H9 (cell line): ENCODE measurements at regions not wholly inside any gene's neighbourhood (a gene's known extent, or its start where the extent isn't known, plus 50 kb on each side); places are given as distances from the start of the nearest gene placed in this dataset.

Experiments used
- DNase-seq: peaks from one replicate; pipeline ENCODE4 v3.0.0-alpha.2; 2017
- H2AFZ ChIP-seq: one replicate; pipeline ENCODE4 v1.6.1; 2013; ENCODE audit warnings: mild to moderate bottlenecking, low read length, control low read depth, moderate library complexity
- H2AK5ac ChIP-seq: 2 replicates; pipeline ENCODE4 v1.6.1; 2013; ENCODE audit warnings: low read length, control low read depth, mixed read lengths; ENCODE audit not compliant: insufficient read length
- H2BK120ac ChIP-seq: one replicate; pipeline ENCODE4 v1.6.1; 2013; ENCODE audit warnings: low read depth, mild to moderate bottlenecking, low read length, control low read depth, inconsistent platforms; ENCODE audit not compliant: poor library complexity, severe bottlenecking
- H2BK12ac ChIP-seq: 2 replicates; pipeline ENCODE4 v1.6.1; 2013; ENCODE audit warnings: low read length, control low read depth, mixed read lengths, low read depth; ENCODE audit not compliant: insufficient read length
- H2BK15ac ChIP-seq: 2 replicates; pipeline ENCODE4 v1.6.1; 2013; ENCODE audit warnings: low read depth, low read length, control low read depth
- H2BK20ac ChIP-seq: one replicate; pipeline ENCODE4 v1.6.1; 2013; ENCODE audit warnings: low read depth, mild to moderate bottlenecking, low read length, control low read depth, inconsistent platforms; ENCODE audit not compliant: poor library complexity, severe bottlenecking
- H2BK5ac ChIP-seq: 2 replicates; pipeline ENCODE4 v1.6.1; 2013; ENCODE audit warnings: low read length, control low read depth, mixed read lengths; ENCODE audit not compliant: insufficient read length
- H3K14ac ChIP-seq: 2 replicates; pipeline ENCODE4 v1.6.1; 2013; ENCODE audit warnings: low read length, control low read depth; ENCODE audit not compliant: insufficient read depth
- H3K18ac ChIP-seq: 2 replicates; pipeline ENCODE4 v1.6.1; 2013; ENCODE audit warnings: low read depth, mild to moderate bottlenecking, mixed read lengths, low read length, control low read depth; ENCODE audit not compliant: insufficient read length
- H3K23ac ChIP-seq: 2 replicates; pipeline ENCODE4 v1.6.1; 2013; ENCODE audit warnings: low read length, control low read depth, mixed read lengths, low read depth; ENCODE audit not compliant: insufficient read length
- H3K23me2 ChIP-seq: 2 replicates; pipeline ENCODE4 v1.6.1; 2013; ENCODE audit warnings: low read depth, mild to moderate bottlenecking, mixed read lengths, low read length, control low read depth; ENCODE audit not compliant: insufficient read length, poor library complexity, severe bottlenecking
- H3K27ac ChIP-seq: 2 replicates; pipeline ENCODE4 v1.5.1; 2013; ENCODE audit warnings: low read length, control low read depth, mixed read lengths, low read depth; ENCODE audit not compliant: insufficient read length
- H3K27me3 ChIP-seq: 2 replicates; pipeline ENCODE4 v1.6.1; 2013; ENCODE audit warnings: low read length, control low read depth, inconsistent platforms; ENCODE audit not compliant: insufficient read depth
- H3K4ac ChIP-seq: 2 replicates; pipeline ENCODE4 v1.6.1; 2013; ENCODE audit warnings: low read depth, mild to moderate bottlenecking, control low read depth, inconsistent platforms, low read length, moderate library complexity
- H3K4me1 ChIP-seq: 2 replicates; pipeline ENCODE4 v1.6.1; 2013; ENCODE audit warnings: low read length, control low read depth, inconsistent platforms; ENCODE audit not compliant: insufficient read depth
- H3K4me2 ChIP-seq: 2 replicates; pipeline ENCODE4 v1.6.1; 2013; ENCODE audit warnings: low read length, control low read depth, mixed read lengths; ENCODE audit not compliant: insufficient read length, insufficient read depth
- H3K56ac ChIP-seq: 2 replicates; pipeline ENCODE4 v1.6.1; 2013; ENCODE audit warnings: low read depth, mild to moderate bottlenecking, mixed read lengths, low read length, control low read depth; ENCODE audit not compliant: insufficient read length
- H3K79me1 ChIP-seq: 2 replicates; pipeline ENCODE4 v1.6.1; 2013; ENCODE audit warnings: low read depth, mild to moderate bottlenecking, moderate library complexity, low read length, control low read depth, inconsistent platforms; ENCODE audit not compliant: insufficient read depth, poor library complexity, severe bottlenecking
- H3K79me2 ChIP-seq: 2 replicates; pipeline ENCODE4 v1.6.1; 2013; ENCODE audit warnings: low read length, control low read depth, inconsistent platforms; ENCODE audit not compliant: insufficient read depth
- H3K9ac ChIP-seq: 2 replicates; pipeline ENCODE4 v1.6.1; 2013; ENCODE audit warnings: low read length, control low read depth, mixed read lengths; ENCODE audit not compliant: insufficient read length; ENCODE audit errors: extremely low read depth
- H3K9me3 ChIP-seq: one replicate; pipeline ENCODE4 v1.6.1; 2013; ENCODE audit warnings: low read depth, low read length, inconsistent platforms; ENCODE audit not compliant: control insufficient read depth
- H3T11ph ChIP-seq: one replicate; pipeline ENCODE4 v1.6.1; 2013; ENCODE audit warnings: mild to moderate bottlenecking, low read length, control low read depth, inconsistent platforms
- H4K20me1 ChIP-seq: one replicate; pipeline ENCODE4 v1.6.1; 2013; ENCODE audit not compliant: control insufficient read depth, insufficient read length, insufficient read depth
- H4K5ac ChIP-seq: 2 replicates; pipeline ENCODE4 v1.6.1; 2013; ENCODE audit warnings: low read depth, mild to moderate bottlenecking, mixed read lengths, low read length, control low read depth; ENCODE audit not compliant: insufficient read length
- H4K8ac ChIP-seq: replicated peaks from 2 replicates; pipeline ENCODE4 v1.6.1; 2013; ENCODE audit warnings: low read length, control low read depth, mixed read lengths, low read depth; ENCODE audit not compliant: insufficient read length
- H4K91ac ChIP-seq: 2 replicates; pipeline ENCODE4 v1.6.1; 2013; ENCODE audit warnings: low read depth, mild to moderate bottlenecking, moderate library complexity, mixed read lengths, low read length, control low read depth; ENCODE audit not compliant: insufficient read length
- H3K27ac Mint-ChIP-seq, 3 experiments: 2 replicates in 2 of 3; 3 replicates in 1 of 3; pipeline ENCODE4 v1.8.0; 2020 to 2021; ENCODE audit warnings: mixed read lengths in 3 of 3, mild to moderate bottlenecking in 1 of 3, moderate library complexity in 1 of 3
- H3K27me3 Mint-ChIP-seq: 2 replicates; pipeline ENCODE4 v1.8.0; 2021; ENCODE audit warnings: low read depth, mild to moderate bottlenecking, moderate library complexity, mixed read lengths
- H3K36me3 Mint-ChIP-seq, 3 experiments: 2 replicates in 2 of 3; 3 replicates in 1 of 3; pipeline ENCODE4 v1.8.0; 2020 to 2021; ENCODE audit warnings: low read depth in 3 of 3, mixed read lengths in 3 of 3; ENCODE audit not compliant: insufficient read depth in 1 of 3
- H3K4me1 Mint-ChIP-seq, 2 experiments: 2 replicates each; pipeline ENCODE4 v1.8.0; 2020; ENCODE audit warnings: mixed read lengths in 2 of 2
- H3K4me3 Mint-ChIP-seq, 2 experiments: 2 replicates in 1 of 2; 3 replicates in 1 of 2; pipeline ENCODE4 v1.8.0; 2020 to 2021; ENCODE audit warnings: mild to moderate bottlenecking in 2 of 2, mixed read lengths in 2 of 2, moderate library complexity in 1 of 2
- H3K9me3 Mint-ChIP-seq, 2 experiments: 2 replicates in 1 of 2; 3 replicates in 1 of 2; pipeline ENCODE4 v1.8.0; 2020; ENCODE audit warnings: mild to moderate bottlenecking in 2 of 2, mixed read lengths in 2 of 2, moderate library complexity in 1 of 2
- WGBS: extraction: QIAGEN DNeasy Blood & Tissue Kit; methylation state at CpG from one replicate; pipeline ENCODE4 v1.1.7; 2013; ENCODE audit warnings: missing lambda C conversion rate, low lambda C conversion rate, mixed read lengths; ENCODE audit not compliant: insufficient read length; ENCODE audit errors: extremely low coverage; 5-methylcytosine and 5-hydroxymethylcytosine counted together
- TF ChIP-seq, protein P1 (sequence below): fragments of 200-600 bp; sonication (generic); conservative IDR thresholded peaks from 3 replicates; pipeline ENCODE4 v1.8.0; 2021; ENCODE audit warnings: antibody characterized with exemption, mild to moderate bottlenecking

DNA sequence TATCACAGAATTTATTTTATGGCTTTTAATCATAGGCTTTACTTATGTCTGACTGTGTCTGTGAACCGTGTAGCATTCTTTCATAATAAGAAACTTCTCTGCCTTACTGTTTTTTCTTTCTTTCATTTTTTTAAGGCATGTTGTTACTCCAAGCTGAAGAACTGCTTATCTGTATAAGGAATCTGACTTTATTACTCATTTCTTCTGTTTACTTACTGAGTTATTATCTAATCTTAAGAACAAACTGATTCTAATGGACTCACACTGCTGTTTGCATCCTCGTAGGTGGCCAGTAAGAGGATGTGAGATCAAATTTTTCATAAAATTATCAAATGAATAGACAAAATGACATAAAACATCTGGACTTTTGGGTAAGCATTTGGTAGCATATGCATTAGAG is 54.7 kb upstream of the DNAJC1 start:
- Histone ChIP-seq H3K56ac (no peak overlapping the region), H3K4me1 (no peaks in the 10 kb centered on the region), H3K4me2 (no peak overlapping the region), H2BK15ac (no peak overlapping the region), H3T11ph (no peak overlapping the region), H2AFZ (no peak overlapping the region), H2BK5ac (no peak overlapping the region), H3K18ac (no peak overlapping the region), H3K27ac (no peak overlapping the region), H2BK12ac (no peak overlapping the region), H3K23me2 (no peaks in the 10 kb centered on the region), H3K79me1 (no peaks in the 10 kb centered on the region), H3K79me2 (no peaks in the 10 kb centered on the region), H3K4ac (no peak overlapping the region), H4K20me1 (no peaks in the 10 kb centered on the region), H4K8ac (no peak overlapping the region), H4K5ac (no peak overlapping the region), H3K14ac (no peak overlapping the region), H2AK5ac (no peak overlapping the region), H2BK20ac (no peak overlapping the region), H3K23ac (no peak overlapping the region), H3K27me3 (no peaks in the 10 kb centered on the region), H4K91ac (no peak overlapping the region), H2BK120ac (no peak overlapping the region), H3K9me3 (peaks cover 1% of the 10 kb centered on the region), H3K9ac (no peak overlapping the region)
- no peaks in the 10 kb centered on the region for H3K4me1 Mint-ChIP-seq
- WGBS = no CpG with 5 or more reads among the region's 2 CpGs
- TF ChIP-seq, protein P1, sequence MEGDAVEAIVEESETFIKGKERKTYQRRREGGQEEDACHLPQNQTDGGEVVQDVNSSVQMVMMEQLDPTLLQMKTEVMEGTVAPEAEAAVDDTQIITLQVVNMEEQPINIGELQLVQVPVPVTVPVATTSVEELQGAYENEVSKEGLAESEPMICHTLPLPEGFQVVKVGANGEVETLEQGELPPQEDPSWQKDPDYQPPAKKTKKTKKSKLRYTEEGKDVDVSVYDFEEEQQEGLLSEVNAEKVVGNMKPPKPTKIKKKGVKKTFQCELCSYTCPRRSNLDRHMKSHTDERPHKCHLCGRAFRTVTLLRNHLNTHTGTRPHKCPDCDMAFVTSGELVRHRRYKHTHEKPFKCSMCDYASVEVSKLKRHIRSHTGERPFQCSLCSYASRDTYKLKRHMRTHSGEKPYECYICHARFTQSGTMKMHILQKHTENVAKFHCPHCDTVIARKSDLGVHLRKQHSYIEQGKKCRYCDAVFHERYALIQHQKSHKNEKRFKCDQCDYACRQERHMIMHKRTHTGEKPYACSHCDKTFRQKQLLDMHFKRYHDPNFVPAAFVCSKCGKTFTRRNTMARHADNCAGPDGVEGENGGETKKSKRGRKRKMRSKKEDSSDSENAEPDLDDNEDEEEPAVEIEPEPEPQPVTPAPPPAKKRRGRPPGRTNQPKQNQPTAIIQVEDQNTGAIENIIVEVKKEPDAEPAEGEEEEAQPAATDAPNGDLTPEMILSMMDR = no peak
- DNase-seq = no peak
- H3K27ac Mint-ChIP-seq = no peak overlapping the region
- H3K4me3 Mint-ChIP-seq = no peak overlapping the region
- peaks cover 26 to 35% of the 10 kb centered on the region in 2 experiments for H3K9me3 Mint-ChIP-seq
- H3K36me3 Mint-ChIP-seq = peaks cover 9 to 21% (median 10%) of the 10 kb centered on the region in 3 experiments
- H3K27me3 Mint-ChIP-seq = no peaks in the 10 kb centered on the region
